Lower lobe of right lung (tissue), 2 donors: ENCODE measurements at regions not wholly inside any gene's neighbourhood (a gene's known extent, or its start where the extent isn't known, plus 50 kb on each side); places are given as distances from the start of the nearest gene placed in this dataset.

ENCODE experiments used
- ATAC-seq, 2 donors: fragments of 200-7000 bp; cut with Tn5 transposase; one replicate each; pipeline ENCODE4 v1.9.1; 2020 to 2022; ENCODE audit warnings: mild to moderate bottlenecking in 2 of 2, moderate library complexity in 2 of 2
- DNase-seq: peaks from one replicate; pipeline ENCODE4 v3.0.0-alpha.2; 2020
- H3K27ac ChIP-seq: fragments of 200-600 bp; one replicate; pipeline ENCODE4 v1.8.0; 2022
- H3K27me3 ChIP-seq: fragments of 200-600 bp; one replicate; pipeline ENCODE4 v1.8.0; 2022; ENCODE audit warnings: low read depth
- H3K36me3 ChIP-seq: fragments of 200-600 bp; one replicate; pipeline ENCODE4 v1.8.0; 2022; ENCODE audit warnings: mild to moderate bottlenecking
- H3K4me1 ChIP-seq: fragments of 200-600 bp; one replicate; pipeline ENCODE4 v1.8.0; 2022
- H3K4me3 ChIP-seq: fragments of 200-600 bp; one replicate; pipeline ENCODE4 v1.8.0; 2022; ENCODE audit warnings: mild to moderate bottlenecking
- H3K9me3 ChIP-seq: fragments of 200-600 bp; one replicate; pipeline ENCODE4 v1.8.0; 2022
- CTCF ChIP-seq: fragments of 200-600 bp; IDR thresholded peaks from one replicate; pipeline ENCODE4 v1.8.0; 2022; ENCODE audit warnings: antibody characterized with exemption, mild to moderate bottlenecking
- intact Hi-C: fragments of 100-400 bp; cut with DNase I; formaldehyde crosslinking; loops from one replicate; pipeline ENCODE4 v1.11.0; 2022
- donor health status: DM: no; HTN: yes; CAD: no; lungs with severe emphysema.

DNA sequence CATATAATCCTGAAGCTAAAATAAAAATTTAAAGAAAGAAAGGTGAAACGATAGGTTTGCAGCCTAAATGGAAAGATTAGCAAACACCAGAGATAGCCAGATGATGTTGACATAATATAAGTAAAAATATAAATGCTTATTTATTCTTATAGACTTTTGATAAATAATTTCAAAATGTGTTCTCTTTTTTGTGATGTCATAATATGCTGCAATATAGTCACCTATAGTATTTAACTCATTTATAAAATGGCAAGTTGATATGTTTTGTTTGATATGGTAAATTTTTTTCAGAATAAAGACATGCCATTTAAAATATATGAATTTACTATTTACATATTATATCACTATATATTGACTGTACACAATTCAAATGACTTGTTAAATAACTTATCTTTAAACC is 813.4 kb downstream of the LRFN5 start:
- no peak for ATAC-seq
- no peak overlapping the region for H3K4me3 ChIP-seq
- no peaks in the 10 kb centered on the region for H3K36me3 ChIP-seq
- no peak for TF ChIP-seq CTCF
- no peak overlapping the region for H3K27ac ChIP-seq
- H3K27me3 ChIP-seq = no peaks in the 10 kb centered on the region
- no peak for DNase-seq
- H3K4me1 ChIP-seq = no peaks in the 10 kb centered on the region
- intact Hi-C loops = no loop called here
- H3K9me3 ChIP-seq = no peaks in the 10 kb centered on the region

DNA sequence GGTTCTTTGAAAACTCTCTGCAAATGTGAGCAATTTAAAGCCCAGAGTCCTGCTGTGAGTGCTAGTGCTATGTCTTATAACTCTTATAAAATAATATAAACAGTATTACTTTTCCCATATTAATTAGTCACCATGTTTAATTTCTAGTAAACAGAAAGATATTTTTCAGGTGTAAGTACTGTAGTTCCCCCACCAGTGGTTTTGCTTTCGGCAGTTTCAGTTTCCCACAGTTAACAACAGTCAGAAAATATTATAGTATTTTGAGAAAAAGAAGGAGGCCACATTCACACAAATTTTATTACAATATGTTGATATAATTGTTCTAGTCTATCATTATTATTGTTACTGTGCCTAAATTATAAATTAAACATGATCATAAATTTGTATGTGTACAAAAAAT is 800.5 kb downstream of the LRFN5 start:
- Histone ChIP-seq H3K36me3 (no peaks in the 10 kb centered on the region), H3K4me3 (no peak overlapping the region), H3K4me1 (no peaks in the 10 kb centered on the region), H3K27ac (no peak overlapping the region), H3K9me3 (no peaks in the 10 kb centered on the region), H3K27me3 (no peaks in the 10 kb centered on the region)
- ATAC-seq (no peak), DNase-seq (no peak)
- intact Hi-C loops = no loop called here
- no peak for TF ChIP-seq CTCF

GRCh38 chr14:42391146-42391834 is 784.6 kb downstream of the LRFN5 start:
- Histone ChIP-seq H3K27ac (no peak overlapping the region), H3K27me3 (no peaks in the 10 kb centered on the region), H3K9me3 (no peaks in the 10 kb centered on the region), H3K36me3 (no peaks in the 10 kb centered on the region), H3K4me1 (no peaks in the 10 kb centered on the region), H3K4me3 (no peak overlapping the region)
- no peak for TF ChIP-seq CTCF
- no peak for DNase-seq
- no peak for ATAC-seq
- intact Hi-C loops = no loop called here

- TF ChIP-seq CTCF = no peak
- DNase-seq = no peak
- intact Hi-C loops = no loop called here
- Histone ChIP-seq H3K36me3 (no peaks in the 10 kb centered on the region), H3K4me3 (no peak overlapping the region), H3K27me3 (no peaks in the 10 kb centered on the region), H3K9me3 (no peaks in the 10 kb centered on the region), H3K4me1 (no peaks in the 10 kb centered on the region), H3K27ac (no peak overlapping the region)
- no peak for ATAC-seq
Observed at GRCh38 chr14:42378880-42379279, 772.2 kb downstream of the LRFN5 start.

DNA sequence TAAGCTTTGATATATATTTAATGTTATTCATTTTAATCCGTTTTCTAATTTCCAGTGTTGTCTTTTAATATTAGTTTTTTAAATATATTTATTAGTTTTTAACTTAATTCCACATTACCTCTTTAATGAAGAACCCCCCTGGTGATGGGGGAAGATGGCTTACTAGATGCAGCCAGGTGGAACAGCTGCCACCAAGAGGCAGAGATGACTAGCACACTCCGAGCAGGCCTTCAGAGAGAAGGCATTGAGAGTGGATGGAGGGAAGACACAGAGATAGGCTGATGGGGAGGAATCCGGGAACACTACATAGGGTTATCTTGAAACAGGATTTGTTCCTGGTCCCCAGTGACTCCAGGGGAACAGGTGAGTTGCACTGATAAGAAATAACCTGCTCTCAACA is 771.6 kb downstream of the LRFN5 start:
- no peaks in the 10 kb centered on the region for H3K4me1 ChIP-seq
- intact Hi-C loops = no loop called here
- no peak for TF ChIP-seq CTCF
- H3K36me3 ChIP-seq = no peaks in the 10 kb centered on the region
- H3K27me3 ChIP-seq = no peaks in the 10 kb centered on the region
- no peak overlapping the region for H3K27ac ChIP-seq
- no peaks in the 10 kb centered on the region for H3K9me3 ChIP-seq
- DNase-seq (no peak), ATAC-seq (no peak)
- H3K4me3 ChIP-seq = no peak overlapping the region
